Chondrocyte (in vitro differentiated cells): ENCODE measurements at regions not wholly inside any gene's neighbourhood (a gene's known extent, or its start where the extent isn't known, plus 50 kb on each side); places are given as distances from the start of the nearest gene placed in this dataset.
A peak's percentile ranks its signal among the peaks of the same experiment; 100 is the strongest.

ENCODE experiments used
- DNase-seq: peaks from one replicate; pipeline ENCODE4 v3.0.0; 2021; ENCODE audit warnings: mixed read lengths, low spot score
- H3K27ac Mint-ChIP-seq: one replicate; pipeline ENCODE4 v1.8.0; 2021; ENCODE audit warnings: mild to moderate bottlenecking, moderate library complexity, mixed read lengths; ENCODE audit not compliant: unreplicated experiment
- H3K27me3 Mint-ChIP-seq: 2 replicates; pipeline ENCODE4 v1.8.0; 2021; ENCODE audit warnings: low read depth, mixed read lengths
- H3K36me3 Mint-ChIP-seq: 2 replicates; pipeline ENCODE4 v1.8.0; 2021; ENCODE audit warnings: low read depth, mixed read lengths
- H3K4me1 Mint-ChIP-seq: 2 replicates; pipeline ENCODE4 v1.8.0; 2021; ENCODE audit warnings: low read depth, mild to moderate bottlenecking, mixed read lengths
- H3K4me3 Mint-ChIP-seq: one replicate; pipeline ENCODE4 v1.8.0; 2021; ENCODE audit warnings: mild to moderate bottlenecking, moderate library complexity, mixed read lengths; ENCODE audit not compliant: unreplicated experiment
- H3K9me3 Mint-ChIP-seq: 2 replicates; pipeline ENCODE4 v1.8.0; 2021; ENCODE audit warnings: low read depth, mixed read lengths
- TF ChIP-seq, protein P1 (sequence below): fragments of 200-600 bp; sonication (generic); IDR thresholded peaks from 2 replicates; pipeline ENCODE4 v1.5.0; 2021; ENCODE audit warnings: antibody characterized with exemption, mild to moderate bottlenecking, moderate library complexity

GRCh38 chr4:25525896-25526295 lies 129.8 kb upstream of the SLC34A2 start:
- no peak for DNase-seq
- H3K27me3 Mint-ChIP-seq, result peaks cover 5% of the 10 kb centered on the region
- H3K27ac Mint-ChIP-seq, result no peak overlapping the region
- H3K9me3 Mint-ChIP-seq, result no peaks in the 10 kb centered on the region
- no peaks in the 10 kb centered on the region for H3K4me1 Mint-ChIP-seq
- TF ChIP-seq, protein P1, sequence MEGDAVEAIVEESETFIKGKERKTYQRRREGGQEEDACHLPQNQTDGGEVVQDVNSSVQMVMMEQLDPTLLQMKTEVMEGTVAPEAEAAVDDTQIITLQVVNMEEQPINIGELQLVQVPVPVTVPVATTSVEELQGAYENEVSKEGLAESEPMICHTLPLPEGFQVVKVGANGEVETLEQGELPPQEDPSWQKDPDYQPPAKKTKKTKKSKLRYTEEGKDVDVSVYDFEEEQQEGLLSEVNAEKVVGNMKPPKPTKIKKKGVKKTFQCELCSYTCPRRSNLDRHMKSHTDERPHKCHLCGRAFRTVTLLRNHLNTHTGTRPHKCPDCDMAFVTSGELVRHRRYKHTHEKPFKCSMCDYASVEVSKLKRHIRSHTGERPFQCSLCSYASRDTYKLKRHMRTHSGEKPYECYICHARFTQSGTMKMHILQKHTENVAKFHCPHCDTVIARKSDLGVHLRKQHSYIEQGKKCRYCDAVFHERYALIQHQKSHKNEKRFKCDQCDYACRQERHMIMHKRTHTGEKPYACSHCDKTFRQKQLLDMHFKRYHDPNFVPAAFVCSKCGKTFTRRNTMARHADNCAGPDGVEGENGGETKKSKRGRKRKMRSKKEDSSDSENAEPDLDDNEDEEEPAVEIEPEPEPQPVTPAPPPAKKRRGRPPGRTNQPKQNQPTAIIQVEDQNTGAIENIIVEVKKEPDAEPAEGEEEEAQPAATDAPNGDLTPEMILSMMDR, result no peak
- no peak overlapping the region for H3K4me3 Mint-ChIP-seq
- H3K36me3 Mint-ChIP-seq, result peaks cover 1% of the 10 kb centered on the region

GRCh38 chr4:25527034-25527433 lies 128.6 kb upstream of the SLC34A2 start:
- Mint-ChIP-seq H3K36me3 (peaks cover 1% of the 10 kb centered on the region), H3K4me3 (no peak overlapping the region), H3K27me3 (peaks cover 4% of the 10 kb centered on the region), H3K4me1 (no peaks in the 10 kb centered on the region), H3K27ac (no peak overlapping the region), H3K9me3 (no peaks in the 10 kb centered on the region)
- TF ChIP-seq, protein P1, result no peak
- DNase-seq, result no peak

- Mint-ChIP-seq H3K4me3 (no peak overlapping the region), H3K27ac (no peak overlapping the region), H3K36me3 (no peaks in the 10 kb centered on the region), H3K4me1 (no peaks in the 10 kb centered on the region), H3K9me3 (no peaks in the 10 kb centered on the region), H3K27me3 (peaks cover 1% of the 10 kb centered on the region)
- DNase-seq, result no peak
- TF ChIP-seq, protein P1, result no peak
Measured at GRCh38 chr4:25528391-25528790, 127.3 kb upstream of the SLC34A2 start.

DNA sequence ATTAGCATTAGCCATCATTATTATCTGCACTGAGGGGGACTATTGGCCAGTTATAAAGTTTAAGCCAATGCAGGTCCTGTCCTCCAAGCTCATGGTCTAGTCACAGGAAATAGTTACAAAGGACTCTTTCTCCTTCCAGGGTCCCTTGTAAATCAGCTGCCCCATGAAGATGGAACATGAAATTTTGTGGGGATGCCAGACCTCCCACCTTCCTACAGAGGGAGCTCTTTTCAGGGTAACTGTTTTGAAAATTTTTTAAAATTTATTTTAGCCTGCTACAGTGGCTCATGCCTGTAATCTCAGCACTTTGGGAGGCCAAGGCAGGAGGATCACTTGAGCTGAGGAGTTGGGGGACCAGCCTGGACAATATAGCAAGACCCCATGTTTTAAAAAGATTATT lies 124.4 kb upstream of the SLC34A2 start:
- H3K4me1 Mint-ChIP-seq, result no peaks in the 10 kb centered on the region
- no peak for DNase-seq
- H3K27me3 Mint-ChIP-seq, result peaks cover 9% of the 10 kb centered on the region
- H3K36me3 Mint-ChIP-seq, result no peaks in the 10 kb centered on the region
- H3K9me3 Mint-ChIP-seq, result no peaks in the 10 kb centered on the region
- no peak overlapping the region for H3K4me3 Mint-ChIP-seq
- no peak overlapping the region for H3K27ac Mint-ChIP-seq
- TF ChIP-seq, protein P1, result peak; percentile 61

DNA sequence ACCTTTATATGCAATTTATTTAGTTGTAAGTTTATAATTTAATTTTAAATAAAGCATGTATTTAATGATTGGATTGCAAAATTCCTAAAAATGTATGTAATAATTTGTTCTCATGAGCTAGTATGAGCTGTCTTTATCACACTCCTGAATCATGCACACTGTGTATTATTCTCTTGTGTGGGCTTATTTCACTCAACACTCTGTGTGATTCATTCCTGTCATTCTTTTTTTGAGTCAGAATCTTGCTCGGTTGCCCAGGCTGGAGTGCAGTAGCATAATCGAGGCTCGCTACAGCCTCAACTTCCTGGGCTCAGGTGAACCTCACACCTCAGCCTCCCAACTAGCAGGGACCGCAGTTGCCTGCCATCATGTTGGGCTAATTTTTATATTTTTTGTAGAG lies 123.1 kb upstream of the SLC34A2 start:
- TF ChIP-seq, protein P1, result no peak
- Mint-ChIP-seq H3K9me3 (no peaks in the 10 kb centered on the region), H3K27me3 (peaks cover 9% of the 10 kb centered on the region), H3K36me3 (no peaks in the 10 kb centered on the region), H3K27ac (no peak overlapping the region), H3K4me3 (no peak overlapping the region), H3K4me1 (no peaks in the 10 kb centered on the region)
- no peak for DNase-seq
